ENCODE measurements at regions not wholly inside any gene's neighbourhood (a gene's known extent, or its start where the extent isn't known, plus 50 kb on each side); places are given as distances from the start of the nearest gene placed in this dataset.

- Histone ChIP-seq H3K9me3 (ENCODE audit: control insufficient read depth, low read depth, low read length) (no peaks in the 10 kb centered on the region), H3K27me3 (ENCODE audit: control insufficient read depth, insufficient read depth, low read length) (peaks cover 13% of the 10 kb centered on the region), H3K9ac (ENCODE audit: low read length) (no peak overlapping the region), H3K27ac (ENCODE audit: low read length) (no peak overlapping the region), H3K4me1 (ENCODE audit: control insufficient read depth, low read depth, low read length) (peaks cover 12% of the 10 kb centered on the region), H3K36me3 (ENCODE audit: control insufficient read depth, low read depth, low read length) (no peaks in the 10 kb centered on the region), H3K4me3 (ENCODE audit: low read length) (no peak overlapping the region)
Observed at GRCh38 chr9:96183751-96184150, 118.2 kb downstream of the HSD17B3 start.

DNA sequence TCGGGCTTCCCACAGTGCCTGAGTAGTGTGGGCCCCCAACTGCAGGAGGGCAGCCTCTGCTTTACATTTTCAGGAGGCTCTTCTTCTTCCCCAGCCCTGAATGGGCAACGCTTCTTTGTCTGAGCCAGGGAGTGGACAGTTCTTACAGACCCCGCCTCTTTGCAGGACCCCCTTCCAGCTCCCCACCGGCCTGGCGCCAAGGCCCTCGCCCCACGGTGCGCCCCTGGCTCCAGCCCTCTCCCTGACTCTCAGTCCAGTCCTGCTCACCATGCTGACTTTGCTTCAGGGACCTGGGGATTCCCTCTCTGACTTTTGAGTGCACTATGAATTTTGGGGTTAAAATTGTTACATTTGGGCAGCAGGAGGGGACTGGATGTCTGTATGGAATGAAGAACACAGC, 123.8 kb downstream of the HSD17B3 start:
- peaks cover 4% of the 10 kb centered on the region for H3K4me1 ChIP-seq (ENCODE audit: control insufficient read depth, low read depth, low read length)
- no peak overlapping the region for H3K9ac ChIP-seq (ENCODE audit: low read length)
- H3K9me3 ChIP-seq (ENCODE audit: control insufficient read depth, low read depth, low read length), result no peaks in the 10 kb centered on the region
- H3K4me3 ChIP-seq (ENCODE audit: low read length), result no peak overlapping the region
- no peaks in the 10 kb centered on the region for H3K36me3 ChIP-seq (ENCODE audit: control insufficient read depth, low read depth, low read length)
- no peak overlapping the region for H3K27ac ChIP-seq (ENCODE audit: low read length)
- no peaks in the 10 kb centered on the region for H3K27me3 ChIP-seq (ENCODE audit: control insufficient read depth, insufficient read depth, low read length)

- Histone ChIP-seq H3K36me3 (ENCODE audit: control insufficient read depth, low read depth, low read length) (no peaks in the 10 kb centered on the region), H3K9ac (ENCODE audit: low read length) (no peak overlapping the region), H3K4me3 (ENCODE audit: low read length) (no peak overlapping the region), H3K27me3 (ENCODE audit: control insufficient read depth, insufficient read depth, low read length) (no peaks in the 10 kb centered on the region), H3K9me3 (ENCODE audit: control insufficient read depth, low read depth, low read length) (no peaks in the 10 kb centered on the region), H3K27ac (ENCODE audit: low read length) (no peak overlapping the region), H3K4me1 (ENCODE audit: control insufficient read depth, low read depth, low read length) (peaks cover 4% of the 10 kb centered on the region)
Observed at GRCh38 chr9:96177719-96178028, 124.3 kb downstream of the HSD17B3 start.

- Histone ChIP-seq H3K27ac (ENCODE audit: low read length) (no peak overlapping the region), H3K9ac (ENCODE audit: low read length) (no peak overlapping the region), H3K36me3 (ENCODE audit: control insufficient read depth, low read depth, low read length) (no peaks in the 10 kb centered on the region), H3K27me3 (ENCODE audit: control insufficient read depth, insufficient read depth, low read length) (no peaks in the 10 kb centered on the region), H3K9me3 (ENCODE audit: control insufficient read depth, low read depth, low read length) (no peaks in the 10 kb centered on the region), H3K4me1 (ENCODE audit: control insufficient read depth, low read depth, low read length) (peaks cover 4% of the 10 kb centered on the region), H3K4me3 (ENCODE audit: low read length) (no peak overlapping the region)
Observed at GRCh38 chr9:96177005-96177718, 124.8 kb downstream of the HSD17B3 start.

DNA sequence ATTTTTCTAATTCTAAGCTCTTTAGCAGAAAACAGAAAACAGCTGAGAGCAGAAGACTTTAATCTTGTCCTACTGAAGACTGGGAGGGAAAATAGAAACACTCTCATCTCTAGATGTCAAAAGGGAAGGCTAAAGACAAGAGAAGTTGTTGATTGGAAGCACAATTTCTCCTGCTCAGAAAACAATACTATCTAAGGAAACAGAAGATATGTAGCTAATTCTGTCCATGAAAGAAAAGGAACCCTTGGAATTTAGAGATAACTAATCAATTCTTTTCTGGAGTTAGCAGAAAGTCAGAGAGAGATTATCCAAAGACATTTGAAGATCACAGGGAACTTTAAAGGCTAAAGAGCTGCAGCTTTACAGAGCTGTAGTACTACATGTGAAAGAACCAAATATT, 126.2 kb downstream of the HSD17B3 start:
- Histone ChIP-seq H3K4me3 (ENCODE audit: low read length) (no peak overlapping the region), H3K9ac (ENCODE audit: low read length) (no peak overlapping the region), H3K36me3 (ENCODE audit: control insufficient read depth, low read depth, low read length) (no peaks in the 10 kb centered on the region), H3K4me1 (ENCODE audit: control insufficient read depth, low read depth, low read length) (peaks cover 4% of the 10 kb centered on the region), H3K9me3 (ENCODE audit: control insufficient read depth, low read depth, low read length) (no peaks in the 10 kb centered on the region), H3K27ac (ENCODE audit: low read length) (no peak overlapping the region), H3K27me3 (ENCODE audit: control insufficient read depth, insufficient read depth, low read length) (no peaks in the 10 kb centered on the region)

DNA sequence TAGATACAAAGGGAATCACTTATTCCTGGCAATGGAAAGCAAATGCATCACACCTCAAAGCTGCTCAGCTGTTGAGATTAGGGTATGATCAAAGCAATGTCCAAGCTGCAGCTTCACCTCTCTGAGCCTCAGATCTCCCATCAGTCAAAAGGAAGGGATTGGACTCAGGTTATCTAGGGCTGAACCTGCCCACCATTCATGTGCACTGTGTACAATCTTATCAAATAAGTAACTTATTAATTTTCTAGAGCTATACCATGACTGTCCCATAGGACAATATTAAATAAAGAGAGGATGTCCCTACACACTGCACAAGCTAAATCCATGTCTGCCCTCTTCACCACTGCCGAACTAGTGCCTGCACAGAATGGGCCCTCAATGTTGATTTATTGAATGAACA, 127.0 kb downstream of the HSD17B3 start:
- Histone ChIP-seq H3K36me3 (ENCODE audit: control insufficient read depth, low read depth, low read length) (no peaks in the 10 kb centered on the region), H3K4me1 (ENCODE audit: control insufficient read depth, low read depth, low read length) (peaks cover 6% of the 10 kb centered on the region), H3K4me3 (ENCODE audit: low read length) (no peak overlapping the region), H3K27ac (ENCODE audit: low read length) (no peak overlapping the region), H3K27me3 (ENCODE audit: control insufficient read depth, insufficient read depth, low read length) (no peaks in the 10 kb centered on the region), H3K9ac (ENCODE audit: low read length) (no peak overlapping the region), H3K9me3 (ENCODE audit: control insufficient read depth, low read depth, low read length) (no peaks in the 10 kb centered on the region)

- Histone ChIP-seq H3K9me3 (ENCODE audit: control insufficient read depth, low read depth, low read length) (no peaks in the 10 kb centered on the region), H3K27me3 (ENCODE audit: control insufficient read depth, insufficient read depth, low read length) (no peaks in the 10 kb centered on the region), H3K9ac (ENCODE audit: low read length) (no peak overlapping the region), H3K4me3 (ENCODE audit: low read length) (no peak overlapping the region), H3K36me3 (ENCODE audit: control insufficient read depth, low read depth, low read length) (no peaks in the 10 kb centered on the region), H3K27ac (ENCODE audit: low read length) (no peak overlapping the region), H3K4me1 (ENCODE audit: control insufficient read depth, low read depth, low read length) (peaks cover 11% of the 10 kb centered on the region)
Observed at GRCh38 chr9:96174371-96174770, 127.6 kb downstream of the HSD17B3 start.

GRCh38 chr9:96173640-96174039, 128.3 kb downstream of the HSD17B3 start:
- Histone ChIP-seq H3K4me1 (ENCODE audit: control insufficient read depth, low read depth, low read length) (peaks cover 16% of the 10 kb centered on the region), H3K27ac (ENCODE audit: low read length) (no peak overlapping the region), H3K36me3 (ENCODE audit: control insufficient read depth, low read depth, low read length) (no peaks in the 10 kb centered on the region), H3K27me3 (ENCODE audit: control insufficient read depth, insufficient read depth, low read length) (no peaks in the 10 kb centered on the region), H3K4me3 (ENCODE audit: low read length) (no peak overlapping the region), H3K9ac (ENCODE audit: low read length) (no peak overlapping the region), H3K9me3 (ENCODE audit: control insufficient read depth, low read depth, low read length) (no peaks in the 10 kb centered on the region)

GRCh38 chr9:96172797-96173196, 129.2 kb downstream of the HSD17B3 start:
- no peaks in the 10 kb centered on the region for H3K36me3 ChIP-seq (ENCODE audit: control insufficient read depth, low read depth, low read length)
- H3K9me3 ChIP-seq (ENCODE audit: control insufficient read depth, low read depth, low read length), result no peaks in the 10 kb centered on the region
- H3K4me1 ChIP-seq (ENCODE audit: control insufficient read depth, low read depth, low read length), result peaks cover 16% of the 10 kb centered on the region
- H3K27me3 ChIP-seq (ENCODE audit: control insufficient read depth, insufficient read depth, low read length), result no peaks in the 10 kb centered on the region
- H3K27ac ChIP-seq (ENCODE audit: low read length), result no peak overlapping the region
- H3K9ac ChIP-seq (ENCODE audit: low read length), result no peak overlapping the region
- no peak overlapping the region for H3K4me3 ChIP-seq (ENCODE audit: low read length)

- Histone ChIP-seq H3K9ac (ENCODE audit: low read length) (no peak overlapping the region), H3K4me3 (ENCODE audit: low read length) (no peak overlapping the region), H3K27ac (ENCODE audit: low read length) (no peak overlapping the region), H3K36me3 (ENCODE audit: control insufficient read depth, low read depth, low read length) (no peaks in the 10 kb centered on the region), H3K27me3 (ENCODE audit: control insufficient read depth, insufficient read depth, low read length) (no peaks in the 10 kb centered on the region), H3K4me1 (ENCODE audit: control insufficient read depth, low read depth, low read length) (peaks cover 12% of the 10 kb centered on the region), H3K9me3 (ENCODE audit: control insufficient read depth, low read depth, low read length) (no peaks in the 10 kb centered on the region)
Observed at GRCh38 chr9:96171728-96172127, 130.2 kb downstream of the HSD17B3 start.

- Histone ChIP-seq H3K4me1 (ENCODE audit: control insufficient read depth, low read depth, low read length) (peaks cover 12% of the 10 kb centered on the region), H3K27me3 (ENCODE audit: control insufficient read depth, insufficient read depth, low read length) (no peaks in the 10 kb centered on the region), H3K9me3 (ENCODE audit: control insufficient read depth, low read depth, low read length) (no peaks in the 10 kb centered on the region), H3K9ac (ENCODE audit: low read length) (no peak overlapping the region), H3K4me3 (ENCODE audit: low read length) (no peak overlapping the region), H3K36me3 (ENCODE audit: control insufficient read depth, low read depth, low read length) (no peaks in the 10 kb centered on the region), H3K27ac (ENCODE audit: low read length) (no peak overlapping the region)
Observed at GRCh38 chr9:96169901-96170300, 132.1 kb downstream of the HSD17B3 start.

- Histone ChIP-seq H3K9ac (ENCODE audit: low read length) (no peak overlapping the region), H3K27me3 (ENCODE audit: control insufficient read depth, insufficient read depth, low read length) (no peaks in the 10 kb centered on the region), H3K27ac (ENCODE audit: low read length) (no peak overlapping the region), H3K4me1 (ENCODE audit: control insufficient read depth, low read depth, low read length) (peaks cover 12% of the 10 kb centered on the region), H3K4me3 (ENCODE audit: low read length) (peak overlapping the region; percentile 14), H3K36me3 (ENCODE audit: control insufficient read depth, low read depth, low read length) (no peaks in the 10 kb centered on the region), H3K9me3 (ENCODE audit: control insufficient read depth, low read depth, low read length) (no peaks in the 10 kb centered on the region)
Observed at GRCh38 chr9:96169484-96169883, 132.5 kb downstream of the HSD17B3 start.
